ENCODE measurements at regions not wholly inside any gene's neighbourhood (a gene's known extent, or its start where the extent isn't known, plus 50 kb on each side); places are given as distances from the start of the nearest gene placed in this dataset.

DNA sequence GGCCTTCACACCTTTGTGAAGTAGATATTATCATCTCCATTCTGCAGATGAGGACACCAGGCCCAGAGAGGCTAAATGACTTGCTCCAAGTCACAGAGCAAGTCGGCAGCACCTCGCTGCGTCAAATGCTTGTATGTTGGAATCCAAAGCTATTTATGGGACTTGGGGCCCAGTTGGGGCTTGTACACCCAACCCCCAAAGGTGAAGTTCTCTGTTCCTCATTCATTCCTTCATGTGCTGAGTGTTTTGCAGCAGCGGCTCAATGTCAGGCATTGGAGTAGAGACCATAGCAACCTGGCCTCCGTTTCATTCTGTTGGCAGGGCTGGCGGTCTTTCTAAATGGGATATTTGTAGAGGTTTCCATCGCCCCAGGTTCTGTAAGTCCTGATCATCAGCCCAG is 113.4 kb upstream of the SLC25A33 start:
- TF ChIP-seq, protein P1, sequence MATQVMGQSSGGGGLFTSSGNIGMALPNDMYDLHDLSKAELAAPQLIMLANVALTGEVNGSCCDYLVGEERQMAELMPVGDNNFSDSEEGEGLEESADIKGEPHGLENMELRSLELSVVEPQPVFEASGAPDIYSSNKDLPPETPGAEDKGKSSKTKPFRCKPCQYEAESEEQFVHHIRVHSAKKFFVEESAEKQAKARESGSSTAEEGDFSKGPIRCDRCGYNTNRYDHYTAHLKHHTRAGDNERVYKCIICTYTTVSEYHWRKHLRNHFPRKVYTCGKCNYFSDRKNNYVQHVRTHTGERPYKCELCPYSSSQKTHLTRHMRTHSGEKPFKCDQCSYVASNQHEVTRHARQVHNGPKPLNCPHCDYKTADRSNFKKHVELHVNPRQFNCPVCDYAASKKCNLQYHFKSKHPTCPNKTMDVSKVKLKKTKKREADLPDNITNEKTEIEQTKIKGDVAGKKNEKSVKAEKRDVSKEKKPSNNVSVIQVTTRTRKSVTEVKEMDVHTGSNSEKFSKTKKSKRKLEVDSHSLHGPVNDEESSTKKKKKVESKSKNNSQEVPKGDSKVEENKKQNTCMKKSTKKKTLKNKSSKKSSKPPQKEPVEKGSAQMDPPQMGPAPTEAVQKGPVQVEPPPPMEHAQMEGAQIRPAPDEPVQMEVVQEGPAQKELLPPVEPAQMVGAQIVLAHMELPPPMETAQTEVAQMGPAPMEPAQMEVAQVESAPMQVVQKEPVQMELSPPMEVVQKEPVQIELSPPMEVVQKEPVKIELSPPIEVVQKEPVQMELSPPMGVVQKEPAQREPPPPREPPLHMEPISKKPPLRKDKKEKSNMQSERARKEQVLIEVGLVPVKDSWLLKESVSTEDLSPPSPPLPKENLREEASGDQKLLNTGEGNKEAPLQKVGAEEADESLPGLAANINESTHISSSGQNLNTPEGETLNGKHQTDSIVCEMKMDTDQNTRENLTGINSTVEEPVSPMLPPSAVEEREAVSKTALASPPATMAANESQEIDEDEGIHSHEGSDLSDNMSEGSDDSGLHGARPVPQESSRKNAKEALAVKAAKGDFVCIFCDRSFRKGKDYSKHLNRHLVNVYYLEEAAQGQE (IDR thresholded peaks at IDR 0.05; ENCODE audit: insufficient read depth in 1 of 2, low read depth in 2 of 2, low read length in 2 of 2), result no peak
- TF ChIP-seq TAF1 (IDR thresholded peaks at IDR 0.05; ENCODE audit: borderline replicate concordance, insufficient read depth, low read length) (no peak), FOXP2 (optimal IDR thresholded peaks at IDR 0.05; ENCODE audit: borderline replicate concordance, extremely low read depth, extremely low read length, insufficient read depth) (no peak), SIN3A (IDR thresholded peaks at IDR 0.05; ENCODE audit: borderline replicate concordance, insufficient read depth, low read length) (no peak), POLR2AphosphoS5 (IDR thresholded peaks at IDR 0.05; ENCODE audit: low read depth, low read length) (no peak)

DNA sequence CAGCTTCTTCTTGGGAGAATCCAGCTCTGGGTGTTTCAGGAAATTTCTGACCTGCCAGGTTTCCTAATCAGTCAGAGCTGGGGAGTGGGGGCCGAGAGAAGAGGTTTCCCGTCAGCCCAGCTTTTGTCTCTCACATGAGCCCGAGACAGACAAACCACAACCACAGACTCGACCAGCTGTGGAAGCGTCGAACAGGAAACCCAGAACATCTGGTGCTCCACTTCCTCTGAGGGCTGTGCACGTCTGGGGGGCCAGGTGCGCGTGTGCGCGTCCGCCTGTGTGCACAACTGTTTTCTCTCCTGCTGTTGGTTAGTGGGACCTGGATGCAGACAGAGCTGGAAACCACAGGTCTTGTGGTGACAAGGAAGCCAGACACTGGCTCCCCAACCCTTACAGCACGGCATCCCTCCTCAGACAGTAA is 113.0 kb upstream of the SLC25A33 start:
- TF ChIP-seq, protein P1 (IDR thresholded peaks at IDR 0.05; ENCODE audit: insufficient read depth in 1 of 2, low read depth in 2 of 2, low read length in 2 of 2), result no peak
- no peak for TF ChIP-seq SIN3A (IDR thresholded peaks at IDR 0.05; ENCODE audit: borderline replicate concordance, insufficient read depth, low read length)
- TF ChIP-seq FOXP2 (optimal IDR thresholded peaks at IDR 0.05; ENCODE audit: borderline replicate concordance, extremely low read depth, extremely low read length, insufficient read depth), result no peak
- TF ChIP-seq TAF1 (IDR thresholded peaks at IDR 0.05; ENCODE audit: borderline replicate concordance, insufficient read depth, low read length), result no peak
- no peak for TF ChIP-seq POLR2AphosphoS5 (IDR thresholded peaks at IDR 0.05; ENCODE audit: low read depth, low read length)

DNA sequence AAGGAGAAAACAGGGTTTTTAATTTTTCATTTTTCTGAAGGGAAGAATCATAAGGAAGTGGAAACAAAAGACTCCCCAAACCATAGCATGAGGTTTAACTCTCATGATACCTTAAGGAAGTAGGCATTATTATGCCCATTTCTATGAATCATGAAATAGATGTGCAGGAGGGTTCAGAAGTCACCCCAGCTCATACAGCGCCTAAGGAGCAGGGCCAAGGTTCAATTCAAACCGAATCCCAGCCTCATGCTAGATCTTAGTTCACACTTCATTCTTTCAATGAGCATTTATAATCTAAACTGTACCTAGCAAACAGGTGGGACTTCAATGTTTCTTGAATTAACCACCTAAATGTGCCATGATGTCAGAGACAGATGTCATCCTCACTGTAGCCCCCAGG is 111.9 kb upstream of the SLC25A33 start:
- TF ChIP-seq POLR2AphosphoS5 (IDR thresholded peaks at IDR 0.05; ENCODE audit: low read depth, low read length), result no peak
- no peak for TF ChIP-seq TAF1 (IDR thresholded peaks at IDR 0.05; ENCODE audit: borderline replicate concordance, insufficient read depth, low read length)
- TF ChIP-seq, protein P1 (IDR thresholded peaks at IDR 0.05; ENCODE audit: insufficient read depth in 1 of 2, low read depth in 2 of 2, low read length in 2 of 2), result no peak
- TF ChIP-seq SIN3A (IDR thresholded peaks at IDR 0.05; ENCODE audit: borderline replicate concordance, insufficient read depth, low read length), result no peak
- no peak for TF ChIP-seq FOXP2 (optimal IDR thresholded peaks at IDR 0.05; ENCODE audit: borderline replicate concordance, extremely low read depth, extremely low read length, insufficient read depth)

DNA sequence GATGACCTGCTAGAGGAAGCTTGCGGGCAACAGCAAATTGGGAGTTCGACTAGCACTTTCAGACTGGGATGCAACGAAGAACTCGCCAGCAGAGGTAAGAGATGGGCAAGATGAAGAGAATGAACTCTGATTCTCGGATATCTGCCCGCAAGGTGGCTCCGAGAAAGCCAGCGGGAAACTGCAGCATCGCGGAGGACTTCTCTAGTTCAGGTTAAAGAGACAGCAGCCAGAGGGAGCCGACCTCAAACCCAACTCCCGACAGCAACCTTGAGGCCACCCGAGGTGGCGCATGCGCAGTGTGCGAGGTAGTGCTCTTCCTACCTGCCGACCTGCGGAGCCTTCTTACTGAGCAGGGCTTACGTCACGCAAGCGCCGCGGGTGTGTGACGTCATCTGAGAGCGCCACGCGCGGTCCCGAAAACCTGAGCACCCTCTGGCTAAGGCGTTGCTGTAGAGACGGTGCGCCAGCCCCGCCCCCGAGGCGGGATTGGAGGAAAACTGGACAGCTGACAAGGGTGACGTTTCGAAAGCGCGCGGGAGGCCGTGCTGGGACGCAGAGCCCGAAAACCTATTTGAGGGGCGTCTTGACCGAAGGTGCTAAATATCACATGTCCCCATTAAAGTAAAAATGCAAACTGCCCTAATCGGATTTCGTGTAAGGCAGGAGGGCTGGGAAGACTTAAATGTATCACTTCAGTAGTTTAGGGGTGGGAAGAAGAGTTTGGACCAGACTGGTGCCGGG is 110.5 kb upstream of the SLC25A33 start:
- TF ChIP-seq SIN3A (IDR thresholded peaks at IDR 0.05; ENCODE audit: borderline replicate concordance, insufficient read depth, low read length) (peak; percentile 45; the same call in 1 of the 2 replicates), POLR2AphosphoS5 (IDR thresholded peaks at IDR 0.05; ENCODE audit: low read depth, low read length) (peak; percentile 55), FOXP2 (optimal IDR thresholded peaks at IDR 0.05; ENCODE audit: borderline replicate concordance, extremely low read depth, extremely low read length, insufficient read depth) (peak; percentile 51)
- TF ChIP-seq, protein P1 (IDR thresholded peaks at IDR 0.05; ENCODE audit: insufficient read depth in 1 of 2, low read depth in 2 of 2, low read length in 2 of 2), result no peak
